CD4-positive, CD25-positive, alpha-beta regulatory T cell (primary cell): ENCODE measurements at regions not wholly inside any gene's neighbourhood (a gene's known extent, or its start where the extent isn't known, plus 50 kb on each side); places are given as distances from the start of the nearest gene placed in this dataset.
"Not testable (repeated sequence)": the region's sequence is repeated elsewhere in the genome, so short reads cannot be mapped to it uniquely, and the experiment has no call there.

Source experiments
- ATAC-seq, 2 donors: fragments of 150-1000 bp; cut with Tn5 transposase; one replicate each; pipeline ENCODE4 v1.10.0; 2021; ENCODE audit warnings: low read depth in 2 of 2, moderate number of reproducible peaks in 2 of 2, moderate library complexity in 1 of 2
- DNase-seq, 3 donors: peaks; one replicate each; pipeline versions ENCODE4 v3.0.0 to v3.0.0-alpha.2; 2012 to 2022; ENCODE audit warnings: mixed read lengths in 1 of 3
- H3K27ac ChIP-seq: one replicate; pipeline ENCODE4 v1.7.0; 2013; ENCODE audit warnings: mild to moderate bottlenecking, low read length; ENCODE audit not compliant: insufficient read depth, poor library complexity, severe bottlenecking
- H3K27me3 ChIP-seq: one replicate; pipeline ENCODE4 v1.7.0; 2013; ENCODE audit warnings: low read length; ENCODE audit not compliant: control insufficient read depth, insufficient read depth
- H3K36me3 ChIP-seq: one replicate; pipeline ENCODE4 v1.7.0; 2013; ENCODE audit warnings: mild to moderate bottlenecking, low read length, moderate library complexity; ENCODE audit not compliant: control insufficient read depth, insufficient read depth
- H3K4me1 ChIP-seq: 2 replicates; pipeline ENCODE4 v1.7.0; 2013; ENCODE audit warnings: mild to moderate bottlenecking, low read length; ENCODE audit not compliant: insufficient read depth, control insufficient read depth, poor library complexity, severe bottlenecking
- H3K4me3 ChIP-seq: one replicate; pipeline ENCODE4 v1.7.0; 2013; ENCODE audit warnings: low read depth, mild to moderate bottlenecking, low read length, moderate library complexity
- H3K9me3 ChIP-seq, 2 experiments: 1 replicate in 1 of 2; 2 replicates in 1 of 2; pipeline ENCODE4 v1.7.0; 2013; ENCODE audit warnings: low read length in 2 of 2, mild to moderate bottlenecking in 1 of 2, moderate library complexity in 1 of 2; ENCODE audit not compliant: control insufficient read depth in 2 of 2
- H3K27ac Mint-ChIP-seq, 3 donors: one replicate each; pipeline ENCODE4 v1.8.0; 2020 to 2022; ENCODE audit warnings: mild to moderate bottlenecking in 3 of 3, mixed read lengths in 3 of 3, moderate library complexity in 2 of 3
- H3K27me3 Mint-ChIP-seq: one replicate; pipeline ENCODE4 v1.8.0; 2022; ENCODE audit warnings: mild to moderate bottlenecking, mixed read lengths
- H3K36me3 Mint-ChIP-seq: one replicate; pipeline ENCODE4 v1.8.0; 2020; ENCODE audit warnings: mixed read lengths
- H3K4me1 Mint-ChIP-seq, 4 donors: one replicate each; pipeline ENCODE4 v1.8.0; 2020 to 2022; ENCODE audit warnings: mixed read lengths in 4 of 4, mild to moderate bottlenecking in 1 of 4
- H3K4me3 Mint-ChIP-seq, 4 donors: one replicate each; pipeline ENCODE4 v1.8.0; 2020 to 2022; ENCODE audit warnings: mild to moderate bottlenecking in 4 of 4, mixed read lengths in 4 of 4, moderate library complexity in 3 of 4
- H3K9me3 Mint-ChIP-seq, 7 donors: one replicate each; pipeline ENCODE4 v1.8.0; 2020 to 2022; ENCODE audit warnings: mixed read lengths in 7 of 7, mild to moderate bottlenecking in 3 of 7, moderate library complexity in 2 of 7

- H3K4me3 Mint-ChIP-seq, result no peak overlapping the region
- Histone ChIP-seq H3K4me3 (no peak overlapping the region), H3K36me3 (no peaks in the 10 kb centered on the region), H3K27ac (no peak overlapping the region), H3K4me1 (no peaks in the 10 kb centered on the region), H3K9me3 (no peaks in the 10 kb centered on the region), H3K27me3 (no peaks in the 10 kb centered on the region)
- no peak overlapping the region for H3K27ac Mint-ChIP-seq
- H3K27me3 Mint-ChIP-seq, result no peaks in the 10 kb centered on the region
- ATAC-seq (no peak), DNase-seq (no peak)
- no peaks in the 10 kb centered on the region for H3K36me3 Mint-ChIP-seq
- no peaks in the 10 kb centered on the region for H3K4me1 Mint-ChIP-seq
- peaks cover 0 to 4% (median 0%) of the 10 kb centered on the region in 7 donors for H3K9me3 Mint-ChIP-seq
Measured at GRCh38 chr1:209160230-209160629, 423.3 kb upstream of the CAMK1G start.

GRCh38 chr1:209162651-209163050 is 420.9 kb upstream of the CAMK1G start:
- Histone ChIP-seq H3K4me1 (no peaks in the 10 kb centered on the region), H3K27me3 (no peaks in the 10 kb centered on the region), H3K4me3 (no peak overlapping the region), H3K27ac (no peak overlapping the region), H3K36me3 (no peaks in the 10 kb centered on the region), H3K9me3 (no peaks in the 10 kb centered on the region)
- no peaks in the 10 kb centered on the region for H3K4me1 Mint-ChIP-seq
- H3K36me3 Mint-ChIP-seq, result no peaks in the 10 kb centered on the region
- H3K4me3 Mint-ChIP-seq, result no peak overlapping the region
- DNase-seq, result no peak
- H3K27ac Mint-ChIP-seq, result no peak overlapping the region
- H3K9me3 Mint-ChIP-seq, result peaks cover 0 to 6% (median 1%) of the 10 kb centered on the region in 7 donors
- H3K27me3 Mint-ChIP-seq, result no peaks in the 10 kb centered on the region
- no peak for ATAC-seq

GRCh38 chr1:209168204-209168603 is 415.3 kb upstream of the CAMK1G start:
- Histone ChIP-seq H3K27me3 (no peaks in the 10 kb centered on the region), H3K4me1 (no peaks in the 10 kb centered on the region), H3K36me3 (no peaks in the 10 kb centered on the region), H3K9me3 (no peaks in the 10 kb centered on the region), H3K27ac (no peak overlapping the region), H3K4me3 (no peak overlapping the region)
- H3K4me3 Mint-ChIP-seq, result no peak overlapping the region
- H3K27ac Mint-ChIP-seq, result no peak overlapping the region
- H3K36me3 Mint-ChIP-seq, result no peaks in the 10 kb centered on the region
- H3K4me1 Mint-ChIP-seq, result no peaks in the 10 kb centered on the region
- DNase-seq, result no peak
- no peaks in the 10 kb centered on the region for H3K27me3 Mint-ChIP-seq
- no peak for ATAC-seq
- peaks cover 0 to 12% (median 2%) of the 10 kb centered on the region in 7 donors for H3K9me3 Mint-ChIP-seq

- no peaks in the 10 kb centered on the region for H3K36me3 Mint-ChIP-seq
- no peak for DNase-seq
- Histone ChIP-seq H3K27ac (no peak overlapping the region), H3K4me1 (no peaks in the 10 kb centered on the region), H3K36me3 (no peaks in the 10 kb centered on the region), H3K4me3 (no peak overlapping the region), H3K27me3 (no peaks in the 10 kb centered on the region), H3K9me3 (no peaks in the 10 kb centered on the region)
- H3K4me3 Mint-ChIP-seq, result no peak overlapping the region
- H3K9me3 Mint-ChIP-seq, result peaks cover 0 to 12% (median 0%) of the 10 kb centered on the region in 7 donors
- H3K4me1 Mint-ChIP-seq, result no peaks in the 10 kb centered on the region
- H3K27me3 Mint-ChIP-seq, result no peaks in the 10 kb centered on the region
- no peak overlapping the region for H3K27ac Mint-ChIP-seq
- no peak for ATAC-seq
Measured at GRCh38 chr1:209171151-209171550, 412.4 kb upstream of the CAMK1G start.

- Histone ChIP-seq H3K27ac (no peak overlapping the region), H3K4me1 (no peaks in the 10 kb centered on the region), H3K4me3 (no peak overlapping the region), H3K36me3 (no peaks in the 10 kb centered on the region), H3K9me3 (no peaks in the 10 kb centered on the region), H3K27me3 (no peaks in the 10 kb centered on the region)
- Mint-ChIP-seq H3K4me1 (no peaks in the 10 kb centered on the region), H3K9me3 (peaks cover 0 to 6% (median 2%) of the 10 kb centered on the region in 7 donors), H3K27ac (no peak overlapping the region), H3K36me3 (no peaks in the 10 kb centered on the region), H3K27me3 (no peaks in the 10 kb centered on the region), H3K4me3 (no peak overlapping the region)
- DNase-seq (no peak), ATAC-seq (no peak)
Measured at GRCh38 chr1:209172286-209172685, 411.2 kb upstream of the CAMK1G start.

- not testable (repeated sequence) for H3K36me3 Mint-ChIP-seq, H3K4me3 Mint-ChIP-seq, ATAC-seq
Measured at GRCh38 chr1:209172792-209173542, 410.5 kb upstream of the CAMK1G start.

GRCh38 chr1:209173796-209174195 is 409.7 kb upstream of the CAMK1G start:
- not testable (repeated sequence) for H3K4me3 ChIP-seq, H3K27me3 ChIP-seq, H3K9me3 ChIP-seq, H3K27ac Mint-ChIP-seq, H3K9me3 Mint-ChIP-seq, DNase-seq, H3K27me3 Mint-ChIP-seq, ATAC-seq, H3K4me1 ChIP-seq, H3K36me3 ChIP-seq, H3K27ac ChIP-seq, H3K36me3 Mint-ChIP-seq, H3K4me3 Mint-ChIP-seq, H3K4me1 Mint-ChIP-seq

More at GRCh38 chr1:209172792-209173542, 410.5 kb upstream of the CAMK1G start:
- H3K9me3 Mint-ChIP-seq, H3K4me1 Mint-ChIP-seq, H3K27me3 ChIP-seq, H3K9me3 ChIP-seq, DNase-seq, H3K36me3 ChIP-seq, H3K27ac Mint-ChIP-seq, H3K4me3 ChIP-seq, H3K4me1 ChIP-seq, H3K27ac ChIP-seq, H3K27me3 Mint-ChIP-seq: not testable (repeated sequence)

- Histone ChIP-seq H3K36me3 (no peaks in the 10 kb centered on the region), H3K9me3 (no peaks in the 10 kb centered on the region), H3K27ac (no peak overlapping the region), H3K4me3 (no peak overlapping the region), H3K4me1 (no peaks in the 10 kb centered on the region), H3K27me3 (no peaks in the 10 kb centered on the region)
- no peaks in the 10 kb centered on the region for H3K27me3 Mint-ChIP-seq
- ATAC-seq (no peak), DNase-seq (no peak)
- H3K27ac Mint-ChIP-seq, result no peak overlapping the region
- no peaks in the 10 kb centered on the region for H3K36me3 Mint-ChIP-seq
- no peaks in the 10 kb centered on the region for H3K4me1 Mint-ChIP-seq
- peaks cover 2 to 11% (median 7%) of the 10 kb centered on the region in 7 donors for H3K9me3 Mint-ChIP-seq
- H3K4me3 Mint-ChIP-seq, result no peak overlapping the region
Measured at GRCh38 chr1:209176866-209177430, 406.6 kb upstream of the CAMK1G start.
